ENCODE measurements at regions not wholly inside any gene's neighbourhood (a gene's known extent, or its start where the extent isn't known, plus 50 kb on each side); places are given as distances from the start of the nearest gene placed in this dataset.

DNA sequence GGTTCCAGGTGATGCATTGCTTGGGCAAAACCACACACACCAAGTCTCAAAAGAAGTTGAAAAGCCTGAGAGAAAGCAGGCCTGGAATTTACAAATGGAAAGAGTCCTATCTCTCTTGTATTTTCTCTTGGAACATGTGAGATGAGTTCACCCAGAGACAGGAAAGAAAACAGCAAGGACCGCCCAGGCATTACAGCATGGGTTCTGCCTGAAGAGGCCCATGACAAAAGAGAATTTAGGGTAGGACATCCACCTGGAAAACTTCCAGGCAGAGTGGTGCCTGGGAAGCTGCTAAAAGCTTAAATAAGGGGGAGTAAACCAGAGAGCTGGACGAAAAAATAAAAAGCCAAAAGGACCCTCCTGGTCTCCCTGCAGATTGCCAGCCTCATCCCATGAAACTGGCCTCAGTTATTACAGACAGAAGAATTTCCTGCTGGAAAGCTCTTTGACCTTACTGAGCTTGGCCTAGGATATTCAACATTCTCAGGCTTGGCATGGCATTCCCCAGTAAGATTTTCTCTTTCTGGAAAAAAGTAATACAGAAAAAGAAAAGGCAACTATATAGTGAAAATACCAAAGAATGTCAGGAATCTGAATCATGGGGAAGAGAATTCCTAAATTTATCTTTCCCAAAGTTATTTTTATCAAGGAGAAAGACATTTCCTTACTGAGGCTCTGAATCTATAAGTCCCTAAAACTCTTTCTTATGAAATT is 121.3 kb upstream of the NUDT4 start:
- Histone ChIP-seq H3K27me3 (ENCODE audit: control insufficient read depth, insufficient read depth, low read length) (no peaks in the 10 kb centered on the region), H3K36me3 (ENCODE audit: control insufficient read depth in 2 of 3, insufficient read depth in 3 of 3, low read length in 3 of 3) (no peaks in the 10 kb centered on the region), H3K4me3 (ENCODE audit: low read length in 3 of 3) (no peak overlapping the region), H3K9me3 (ENCODE audit: control insufficient read depth in 2 of 3, insufficient read depth in 1 of 3, low read length in 3 of 3) (peaks cover 0 to 16% (median 0%) of the 10 kb centered on the region in 3 donors), H3K9ac (ENCODE audit: low read length in 3 of 3) (no peak overlapping the region), H3K4me1 (ENCODE audit: control insufficient read depth in 2 of 3, insufficient read depth in 2 of 3, low read depth in 1 of 3, low read length in 3 of 3) (no peaks in the 10 kb centered on the region), H3K27ac (ENCODE audit: low read depth in 2 of 2, low read length in 2 of 2) (no peak overlapping the region)
- no peak for TF ChIP-seq CTCF (IDR thresholded peaks at IDR 0.05; ENCODE audit: borderline replicate concordance, extremely low read depth, insufficient read depth)
- FAIRE-seq (no peak), DNase-seq (peak in 2 of 5 donors; percentile 20 to 50)
- intact Hi-C loops (cut with DNase I): no loop called here

- no peak for TF ChIP-seq CTCF (IDR thresholded peaks at IDR 0.05; ENCODE audit: borderline replicate concordance, extremely low read depth, insufficient read depth)
- Histone ChIP-seq H3K9me3 (ENCODE audit: control insufficient read depth in 2 of 3, insufficient read depth in 1 of 3, low read length in 3 of 3) (no peaks in the 10 kb centered on the region), H3K4me3 (ENCODE audit: low read length in 3 of 3) (no peak overlapping the region), H3K4me1 (ENCODE audit: control insufficient read depth in 2 of 3, insufficient read depth in 2 of 3, low read depth in 1 of 3, low read length in 3 of 3) (no peaks in the 10 kb centered on the region), H3K27me3 (ENCODE audit: control insufficient read depth, insufficient read depth, low read length) (no peaks in the 10 kb centered on the region), H3K9ac (ENCODE audit: low read length in 3 of 3) (no peak overlapping the region), H3K27ac (ENCODE audit: low read depth in 2 of 2, low read length in 2 of 2) (no peak overlapping the region), H3K36me3 (ENCODE audit: control insufficient read depth in 2 of 3, insufficient read depth in 3 of 3, low read length in 3 of 3) (no peaks in the 10 kb centered on the region)
- FAIRE-seq (no peak), DNase-seq (no peak)
- intact Hi-C loops (cut with DNase I): no loop called here
Measured at GRCh38 chr12:93261505-93262094, 116.1 kb upstream of the NUDT4 start.

- intact Hi-C loops (cut with DNase I): no loop called here
- no peaks in the 10 kb centered on the region for H3K9me3 ChIP-seq (ENCODE audit: control insufficient read depth in 2 of 3, insufficient read depth in 1 of 3, low read length in 3 of 3)
- TF ChIP-seq CTCF (IDR thresholded peaks at IDR 0.05; ENCODE audit: borderline replicate concordance, extremely low read depth, insufficient read depth): no peak
- FAIRE-seq: no peak
- no peaks in the 10 kb centered on the region for H3K36me3 ChIP-seq (ENCODE audit: control insufficient read depth in 2 of 3, insufficient read depth in 3 of 3, low read length in 3 of 3)
- H3K4me1 ChIP-seq (ENCODE audit: control insufficient read depth in 2 of 3, insufficient read depth in 2 of 3, low read depth in 1 of 3, low read length in 3 of 3): no peaks in the 10 kb centered on the region
- H3K9ac ChIP-seq (ENCODE audit: low read length in 3 of 3): no peak overlapping the region
- H3K27ac ChIP-seq (ENCODE audit: low read depth in 2 of 2, low read length in 2 of 2): no peak overlapping the region
- no peak for DNase-seq
- H3K27me3 ChIP-seq (ENCODE audit: control insufficient read depth, insufficient read depth, low read length): no peaks in the 10 kb centered on the region
- H3K4me3 ChIP-seq (ENCODE audit: low read length in 3 of 3): no peak overlapping the region
Measured at GRCh38 chr12:93272997-93273396, 104.7 kb upstream of the NUDT4 start.

Measured in kidney (tissue), 13 donors.